HepG2 (cell line): ENCODE measurements at regions not wholly inside any gene's neighbourhood (a gene's known extent, or its start where the extent isn't known, plus 50 kb on each side); places are given as distances from the start of the nearest gene placed in this dataset.

Experiments
- ATAC-seq: fragments of 200-7000 bp; cut with Tn5 transposase; 3 replicates; pipeline ENCODE4 v1.9.1; 2020; ENCODE audit warnings: mild to moderate bottlenecking, moderate library complexity
- BruUV-seq: library from RNA; stranded (reverse); fragments of 400-500 nt; replicated peaks from 2 replicates; lab custom pipeline; 2021; lab: Mats Ljungman, UMichigan
- CTCF ChIA-PET: fragments of 300-600 bp; formaldehyde crosslinking; extraction: SDS; loops from one replicate; lab custom pipeline; 2021; ENCODE audit warnings: low total read pairs, inconsistent platforms, low intra/inter-chr PET ratio; lab: Yijun Ruan, JAX
- POLR2A ChIA-PET: fragments of 350-600 bp; sonication (Branson Sonifier 250); formaldehyde crosslinking; loops from one replicate; lab custom pipeline; 2020; ENCODE audit warnings: antibody characterized with exemption, inconsistent platforms; lab: Yijun Ruan, JAX
- DNase-seq: peaks from one replicate; pipeline ENCODE4 v3.0.0-alpha.2; 2015; ENCODE audit warnings: low spot score
- FAIRE-seq: peaks from 3 replicates; lab custom pipeline; 2011; peaks lifted over from hg19 to GRCh38; lab: Jason Lieb, UNC
- H2AFZ ChIP-seq: one replicate; pipeline ENCODE4 v1.6.1; 2011; ENCODE audit warnings: low read length, inconsistent platforms
- H3K27ac ChIP-seq: fragments of 300-600 bp; 3 replicates; pipeline ENCODE4 v1.8.0; 2011; ENCODE audit warnings: mixed run types, mild to moderate bottlenecking, mixed read lengths, low read length, inconsistent platforms; ENCODE audit not compliant: insufficient read depth; ENCODE audit errors: extremely low read length
- H3K27me3 ChIP-seq, 2 experiments: fragments of 200-600 bp in 1 of 2; 2 replicates in 1 of 2; 3 replicates in 1 of 2; pipeline versions ENCODE4 v1.6.0 to v1.8.0; 2011; ENCODE audit warnings: low read length in 2 of 2, mild to moderate bottlenecking in 2 of 2, moderate library complexity in 2 of 2, inconsistent platforms in 1 of 2; ENCODE audit not compliant: insufficient read depth in 2 of 2, control insufficient read depth in 1 of 2
- H3K36me3 ChIP-seq, 2 experiments: fragments of 200-600 bp in 1 of 2; replicated peaks in 1 of 2; 2 replicates in 1 of 2; 3 replicates in 1 of 2; pipeline versions ENCODE4 v1.5.1 to v1.8.0; 2011; ENCODE audit warnings: low read length in 2 of 2, inconsistent platforms in 1 of 2; ENCODE audit not compliant: insufficient read depth in 2 of 2, control insufficient read depth in 1 of 2
- H3K4me1 ChIP-seq: 2 replicates; pipeline ENCODE4 v1.5.1; 2012; ENCODE audit warnings: low read length, inconsistent platforms; ENCODE audit not compliant: insufficient read depth
- H3K4me2 ChIP-seq: 2 replicates; pipeline ENCODE4 v1.6.0; 2011; ENCODE audit warnings: low read depth, low read length, inconsistent platforms
- H3K4me3 ChIP-seq, 3 experiments: fragments of 200-600 bp in 1 of 3; sonication (generic), shearing (Covaris generic) in 1 of 3; replicated peaks in 1 of 3; 2 replicates each; pipeline ENCODE4 v1.5.1; 2011 to 2016; ENCODE audit warnings: low read length in 3 of 3, inconsistent platforms in 2 of 3, low read depth in 2 of 3, mild to moderate bottlenecking in 2 of 3, control low read depth in 1 of 3, mixed read lengths in 1 of 3; ENCODE audit not compliant: insufficient read depth in 1 of 3
- H3K79me2 ChIP-seq: one replicate; pipeline ENCODE4 v1.6.1; 2011; ENCODE audit warnings: low read length, inconsistent platforms; ENCODE audit not compliant: insufficient read depth
- H3K9ac ChIP-seq: 2 replicates; pipeline ENCODE4 v1.6.0; 2011; ENCODE audit warnings: mild to moderate bottlenecking, low read depth, low read length, inconsistent platforms; ENCODE audit not compliant: insufficient read depth
- H3K9me3 ChIP-seq: 2 replicates; pipeline ENCODE4 v1.5.1; 2012; ENCODE audit warnings: mild to moderate bottlenecking, low read length
- H4K20me1 ChIP-seq: 2 replicates; pipeline ENCODE4 v1.6.0; 2011; ENCODE audit warnings: inconsistent platforms, mild to moderate bottlenecking, low read length, moderate library complexity; ENCODE audit not compliant: insufficient read depth
- DBP ChIP-seq: sonication (generic); formaldehyde crosslinking; IDR thresholded peaks from 2 replicates; pipeline ENCODE4 v1.4.0; 2020; ENCODE audit warnings: missing genetic modification reagents; ENCODE audit errors: not compliant biosample characterization
- GMEB2 ChIP-seq: IDR thresholded peaks from 2 replicates; pipeline ENCODE4 v1.6.1; 2016; ENCODE audit warnings: missing biosample characterization, missing genetic modification reagents, low read depth
- PAF1 ChIP-seq: IDR thresholded peaks from 2 replicates; pipeline ENCODE4 v1.6.1; 2016; ENCODE audit warnings: missing genetic modification reagents, missing compliant biosample characterization
- POLR2A ChIP-seq, 2 experiments: IDR thresholded peaks; 2 replicates each; pipeline ENCODE4 v1.6.1; 2011; ENCODE audit warnings: low read depth in 2 of 2, low read length in 2 of 2, mild to moderate bottlenecking in 1 of 2, moderate library complexity in 1 of 2; ENCODE audit not compliant: insufficient read depth in 1 of 2
- RFX5 ChIP-seq: IDR thresholded peaks from 2 replicates; pipeline ENCODE4 v1.6.1; 2011; ENCODE audit warnings: low read depth, low read length, improper control_type of control experiment
- TEAD2 ChIP-seq: sonication (generic); formaldehyde crosslinking; IDR thresholded peaks from 2 replicates; pipeline ENCODE4 v1.9.0; 2021; ENCODE audit warnings: missing genetic modification reagents
- ZBTB37 ChIP-seq: sonication (generic); formaldehyde crosslinking; IDR thresholded peaks from 2 replicates; pipeline ENCODE4 v1.4.0; 2020; ENCODE audit warnings: mild to moderate bottlenecking, missing genetic modification reagents
- ZNF337 ChIP-seq: sonication (generic); formaldehyde crosslinking; IDR thresholded peaks from 2 replicates; pipeline ENCODE4 v1.5.1; 2020; ENCODE audit warnings: missing genetic modification reagents, low read depth, mild to moderate bottlenecking, borderline replicate concordance
- ZNF761 ChIP-seq: sonication (generic); formaldehyde crosslinking; conservative IDR thresholded peaks from 2 replicates; pipeline ENCODE4 v1.4.0; 2020; ENCODE audit warnings: mild to moderate bottlenecking, missing genetic modification reagents
- WGBS: methylation state at CpG from one replicate; pipeline ENCODE4 v1.1.6; 2017; ENCODE audit warnings: low lambda C conversion rate; 5-methylcytosine and 5-hydroxymethylcytosine counted together
- in situ Hi-C: cut with HindIII; loops from 2 replicates; pipeline ENCODE4 v1.10.0; 2017; ENCODE audit warnings: low pct_unique_long_range_greater_than_20kb; ENCODE audit not compliant: extremely low pct_ligation_motif_present
- intact Hi-C: fragments of 100-400 bp; cut with micrococcal nuclease; formaldehyde crosslinking; loops from one replicate; pipeline ENCODE4 v1.10.0; 2022; ENCODE audit not compliant: unreplicated experiment

GRCh38 chr13:33739254-33739653 lies 78.7 kb upstream of the RFC3 start:
- intact Hi-C loops = no loop called here
- Histone ChIP-seq H3K27ac (no peak overlapping the region), H3K9ac (no peak overlapping the region), H2AFZ (no peak overlapping the region), H4K20me1 (no peaks in the 10 kb centered on the region), H3K27me3 (peaks cover 0 to 13% of the 10 kb centered on the region in 2 experiments; a peak in 2 of 5 replicates), H3K4me2 (no peak overlapping the region), H3K79me2 (no peaks in the 10 kb centered on the region)
- no TSS peak for BruUV-seq
- ATAC-seq = no peak
- DNase-seq = no peak
- TF ChIP-seq ZBTB37 (CRISPR knock-in tag) (no peak), DBP (CRISPR knock-in tag) (no peak), RFX5 (no peak), TEAD2 (CRISPR knock-in tag) (no peak), POLR2A (IDR thresholded peaks at IDR 0.05; ENCODE audit: insufficient read depth in 1 of 2, low read depth in 2 of 2, low read length in 2 of 2) (no peak), GMEB2 (CRISPR knock-in tag) (no peak), PAF1 (no peak), ZNF337 (CRISPR knock-in tag) (no peak), ZNF761 (CRISPR knock-in tag) (no peak)
- TF ChIP-seq, all 625 proteins: peak for 0
- Histone ChIP-seq H3K36me3 (no peaks in the 10 kb centered on the region), H3K4me3 (no peak overlapping the region), H3K9me3 (no peaks in the 10 kb centered on the region), H3K4me1 (no peaks in the 10 kb centered on the region)
- POLR2A ChIA-PET = no interaction called here
- in situ Hi-C loops = no loop called here
- CTCF ChIA-PET = no interaction called here
- WGBS = 39% methylated on average over 4 of the region's 4 CpGs
- FAIRE-seq = no peak
